Activated naive CD8-positive, alpha-beta T cell treated with anti-CD3 and anti-CD28 coated beads, Interleukin-2, amount 50 U/mL, for 16 hours (primary cell): ENCODE measurements at regions not wholly inside any gene's neighbourhood (a gene's known extent, or its start where the extent isn't known, plus 50 kb on each side); places are given as distances from the start of the nearest gene placed in this dataset.
"Not testable (repeated sequence)": the region's sequence is repeated elsewhere in the genome, so short reads cannot be mapped to it uniquely, and the experiment has no call there.

ENCODE experiments used
- DNase-seq: peaks from one replicate; pipeline ENCODE4 v3.0.0-alpha.2; 2020; ENCODE audit warnings: low read depth, low spot score

DNA sequence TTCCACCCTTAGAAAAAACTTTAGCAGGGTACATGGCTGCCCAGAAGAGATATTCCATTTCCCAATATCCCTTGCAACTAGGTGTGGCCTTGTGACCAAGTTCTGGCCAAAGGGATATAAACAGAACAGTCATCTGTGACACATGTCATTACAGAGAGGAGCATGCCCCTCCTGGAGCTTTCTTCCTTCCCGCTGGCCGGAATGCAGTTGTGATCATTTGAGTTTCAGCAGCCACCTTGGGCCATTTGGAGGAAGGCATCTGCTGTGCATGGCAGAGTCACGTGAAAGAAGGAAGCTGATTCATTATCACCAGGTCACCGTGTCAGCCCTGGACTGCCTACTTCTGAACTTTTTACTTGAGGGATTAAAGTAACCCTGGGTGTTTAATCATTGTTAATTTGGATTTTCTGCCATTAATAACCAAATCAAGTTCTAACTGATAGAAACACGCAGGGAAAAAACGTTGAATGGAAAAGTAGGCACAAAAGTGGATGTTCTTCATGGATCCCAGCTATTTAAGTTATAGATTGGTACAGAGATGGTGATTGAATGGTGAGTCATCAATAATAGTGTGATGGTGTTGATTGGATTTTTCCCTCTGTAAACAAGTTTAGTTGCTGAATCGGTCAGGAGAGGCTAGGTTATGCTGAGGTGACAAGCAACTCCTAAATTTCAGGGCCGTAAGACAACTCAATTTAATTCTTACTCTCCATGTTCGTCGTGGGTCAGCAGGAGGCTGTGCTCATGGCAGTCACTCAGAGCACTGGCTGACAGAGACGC lies 80.7 kb upstream of the CCDC167 start:
- DNase-seq: no peak

DNA sequence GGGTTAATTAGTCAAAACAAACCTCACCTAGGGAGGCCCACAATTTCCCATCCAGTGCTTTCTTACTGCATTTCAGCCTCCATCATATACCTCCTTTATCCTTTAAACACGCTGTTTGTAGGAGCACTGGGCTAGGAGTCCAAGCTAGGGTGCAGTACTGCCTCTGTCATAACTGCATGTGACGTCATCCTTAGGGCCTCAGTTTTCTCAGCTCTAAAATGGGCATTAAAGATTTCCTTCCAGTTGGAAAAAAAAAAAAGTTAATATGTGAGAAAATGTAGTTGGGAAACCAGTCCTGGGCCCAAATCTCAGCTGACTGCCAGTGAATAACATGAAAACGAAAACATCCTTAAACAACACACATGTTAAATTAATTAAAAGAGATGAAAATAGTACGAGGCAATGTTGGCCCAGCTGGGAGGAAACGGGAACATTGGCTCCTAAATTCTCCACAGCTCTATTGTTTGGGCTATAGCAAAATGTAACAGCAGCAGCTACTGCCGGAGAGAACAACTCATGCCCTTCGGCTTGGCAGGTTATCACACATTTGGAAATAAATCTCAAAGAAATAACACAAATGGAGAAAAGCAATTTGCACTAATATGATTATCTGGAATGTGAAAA lies 79.9 kb upstream of the CCDC167 start:
- DNase-seq: no peak

DNA sequence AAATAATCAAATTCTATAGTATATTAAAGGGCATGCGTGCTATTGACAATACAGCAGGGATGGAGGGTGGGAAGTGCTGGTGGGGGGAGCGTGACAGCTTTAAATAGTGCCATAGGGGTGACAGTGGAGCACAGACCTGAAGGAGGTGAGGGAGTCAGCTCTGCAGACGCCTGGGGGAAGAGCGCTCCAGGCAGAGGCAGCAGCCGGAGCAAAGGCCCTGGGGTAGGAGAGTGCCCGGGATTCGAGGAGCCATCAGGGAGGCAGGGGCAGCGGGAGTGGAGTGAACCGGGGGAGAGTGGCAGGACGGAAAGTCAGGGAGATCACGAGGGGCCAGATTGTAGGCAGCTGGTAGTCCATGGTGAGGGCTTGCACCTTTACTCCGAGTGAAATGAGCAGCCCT lies 78.4 kb upstream of the CCDC167 start:
- no peak for DNase-seq

DNA sequence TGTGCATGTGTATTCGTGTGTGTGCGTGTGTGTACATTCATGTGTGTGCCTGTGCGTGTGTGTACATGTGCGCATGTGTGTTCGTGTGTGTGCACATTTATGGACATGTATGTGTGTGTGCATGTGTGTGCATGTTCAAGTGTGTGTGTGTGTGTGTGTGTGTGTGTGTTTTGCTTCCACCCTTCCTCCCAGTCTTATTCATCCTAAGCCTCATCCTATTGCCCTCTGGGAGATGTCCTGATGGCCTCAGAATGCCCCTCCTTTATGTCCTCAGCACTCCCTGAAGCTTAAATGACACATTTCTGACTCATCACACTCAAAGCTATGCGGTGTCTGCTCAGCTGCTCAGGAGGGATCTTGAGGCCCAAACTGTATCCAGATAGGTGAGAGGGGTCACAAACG lies 76.6 kb upstream of the CCDC167 start:
- DNase-seq: no peak

DNA sequence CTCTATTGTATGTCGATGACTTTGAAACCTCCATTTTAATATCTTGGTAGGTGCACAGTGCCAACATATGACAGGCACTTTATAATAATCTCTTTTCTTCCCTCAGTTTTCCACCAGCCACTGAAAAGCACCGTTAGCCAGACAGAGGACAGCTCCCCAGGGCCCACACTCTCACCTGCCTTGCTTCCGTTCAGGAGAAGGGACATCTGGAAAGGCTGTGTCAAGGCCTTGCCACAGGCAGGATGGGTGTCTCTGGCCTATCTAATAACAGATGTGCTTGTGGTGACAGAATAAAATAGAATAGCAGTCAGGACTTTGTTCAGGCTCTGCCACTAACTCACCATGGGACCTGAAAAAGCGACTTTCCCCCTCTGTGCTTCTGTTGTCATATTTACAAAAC lies 75.5 kb upstream of the CCDC167 start:
- DNase-seq: no peak

DNA sequence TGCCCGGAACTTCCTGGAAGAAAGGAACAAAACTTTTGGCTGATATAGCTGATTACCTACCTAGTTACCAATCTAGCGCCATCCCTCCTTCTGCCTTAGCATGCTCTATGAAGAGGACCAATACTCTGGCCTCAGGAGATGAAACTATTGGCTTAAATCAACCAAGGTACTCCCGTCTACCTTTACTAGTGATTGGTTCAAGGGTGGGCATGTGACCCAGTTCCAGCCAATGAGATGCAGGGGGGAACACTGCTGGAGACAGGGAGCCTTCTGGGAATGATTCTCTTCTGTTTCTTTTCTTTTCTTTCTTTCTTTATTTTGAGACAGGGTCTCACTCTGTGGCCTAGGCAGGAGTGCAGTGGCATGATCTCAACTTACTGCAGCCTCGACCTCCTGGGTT lies 72.6 kb upstream of the CCDC167 start:
- no peak for DNase-seq

DNA sequence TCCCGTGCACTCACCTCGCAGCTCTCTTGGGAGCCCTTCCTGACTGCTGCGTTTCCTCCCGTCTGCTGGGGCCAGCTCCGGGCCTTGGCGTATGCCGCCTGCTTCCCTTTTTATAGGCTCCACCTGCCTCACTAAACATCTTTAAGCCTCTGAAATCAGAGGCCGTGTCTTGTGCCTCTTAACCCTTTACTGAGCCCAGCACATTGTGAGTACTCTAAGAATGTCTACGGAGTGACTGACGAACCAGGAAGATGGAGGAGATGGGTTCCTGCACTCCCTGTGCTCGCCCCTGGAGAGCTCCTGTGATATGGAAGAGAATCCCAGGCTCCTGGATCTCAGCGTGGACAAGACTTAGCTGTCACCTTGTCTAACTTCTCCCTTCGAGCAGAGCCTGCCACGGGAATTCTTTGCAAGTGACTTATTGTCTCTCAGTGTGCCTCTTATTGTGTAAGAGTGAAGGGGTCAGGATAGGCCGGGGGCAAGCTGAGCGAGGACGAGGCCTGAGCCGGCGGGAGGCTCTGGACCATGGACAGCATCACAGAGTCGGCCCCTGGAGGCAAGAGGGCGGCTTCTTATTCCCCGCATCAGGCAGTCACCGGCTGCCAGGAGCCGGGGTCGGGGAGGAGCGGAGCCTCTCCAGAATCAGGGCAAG lies 70.9 kb upstream of the CCDC167 start:
- DNase-seq: no peak

DNA sequence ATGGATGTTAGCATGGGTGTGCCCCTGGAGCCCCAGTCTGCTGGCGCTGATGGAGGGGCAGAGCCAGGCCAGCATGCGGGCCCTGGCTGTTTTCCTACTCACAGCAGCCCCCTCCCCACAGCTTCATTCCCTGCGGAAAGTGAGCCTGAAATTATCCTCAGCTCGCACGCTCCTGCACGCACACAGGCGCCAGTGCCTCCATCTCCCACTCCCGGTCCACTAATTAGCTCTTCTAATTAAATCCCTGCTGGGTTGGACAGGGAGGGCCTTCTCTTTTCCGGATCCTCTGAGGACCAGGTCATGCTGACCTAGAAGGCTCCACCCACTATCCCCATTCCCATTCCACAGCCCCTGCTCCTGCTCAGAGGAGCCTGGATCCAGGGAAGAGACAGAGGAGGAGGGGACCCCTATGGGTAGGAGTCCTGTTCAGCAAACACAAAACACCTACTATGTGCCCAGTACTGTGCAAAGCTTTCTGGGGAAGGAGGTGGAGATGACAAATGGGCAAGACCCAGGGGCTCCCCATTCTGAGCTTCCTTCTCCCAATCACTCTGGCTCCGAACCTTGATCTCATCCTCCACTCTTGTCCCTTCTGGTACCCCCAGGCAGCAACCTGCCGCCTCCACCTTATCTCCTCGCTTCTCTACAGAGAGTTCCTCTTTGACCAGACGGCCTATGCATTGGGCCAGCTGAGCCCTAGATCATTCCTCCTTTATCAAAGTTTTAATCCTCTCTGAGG lies 70.2 kb upstream of the CCDC167 start:
- DNase-seq: no peak

DNA sequence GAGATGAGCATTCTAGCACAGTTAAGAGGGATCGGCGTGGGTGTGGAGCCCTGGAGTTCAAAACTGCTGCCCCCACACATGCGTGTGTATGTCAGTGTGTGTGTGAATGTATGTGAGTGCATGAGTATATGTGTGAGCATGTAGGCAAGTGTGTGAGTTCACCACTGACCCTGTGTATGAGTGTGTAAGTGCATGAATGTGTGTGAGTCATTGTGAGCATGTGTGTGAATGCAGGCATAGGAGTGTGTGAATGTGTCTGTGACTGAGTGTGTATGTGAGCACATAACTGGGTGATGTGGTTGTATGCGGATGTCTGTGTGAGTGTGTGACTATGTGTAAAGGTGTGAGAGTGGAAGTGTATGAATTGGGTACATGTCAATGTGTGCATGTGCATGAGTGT lies 69.6 kb upstream of the CCDC167 start:
- no peak for DNase-seq

DNA sequence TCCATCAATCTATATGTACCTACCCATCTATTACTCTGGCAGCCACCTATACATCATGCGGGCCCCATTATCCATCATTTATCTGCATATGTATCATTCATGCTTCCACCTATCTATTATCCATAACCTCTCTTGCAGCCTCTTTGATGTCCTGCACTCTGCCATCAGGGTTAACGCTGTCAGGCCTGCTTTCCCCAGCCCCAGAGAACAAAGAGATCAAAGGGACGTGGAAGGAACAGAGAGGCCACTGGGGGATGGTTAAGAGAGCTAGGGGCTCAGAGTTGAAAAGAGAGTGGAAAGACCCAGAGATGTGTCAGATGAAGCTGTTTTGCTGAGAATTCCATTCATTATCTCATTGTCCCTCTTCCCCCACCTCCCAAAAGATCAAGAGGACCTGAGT lies 67.3 kb upstream of the CCDC167 start:
- no peak for DNase-seq

DNA sequence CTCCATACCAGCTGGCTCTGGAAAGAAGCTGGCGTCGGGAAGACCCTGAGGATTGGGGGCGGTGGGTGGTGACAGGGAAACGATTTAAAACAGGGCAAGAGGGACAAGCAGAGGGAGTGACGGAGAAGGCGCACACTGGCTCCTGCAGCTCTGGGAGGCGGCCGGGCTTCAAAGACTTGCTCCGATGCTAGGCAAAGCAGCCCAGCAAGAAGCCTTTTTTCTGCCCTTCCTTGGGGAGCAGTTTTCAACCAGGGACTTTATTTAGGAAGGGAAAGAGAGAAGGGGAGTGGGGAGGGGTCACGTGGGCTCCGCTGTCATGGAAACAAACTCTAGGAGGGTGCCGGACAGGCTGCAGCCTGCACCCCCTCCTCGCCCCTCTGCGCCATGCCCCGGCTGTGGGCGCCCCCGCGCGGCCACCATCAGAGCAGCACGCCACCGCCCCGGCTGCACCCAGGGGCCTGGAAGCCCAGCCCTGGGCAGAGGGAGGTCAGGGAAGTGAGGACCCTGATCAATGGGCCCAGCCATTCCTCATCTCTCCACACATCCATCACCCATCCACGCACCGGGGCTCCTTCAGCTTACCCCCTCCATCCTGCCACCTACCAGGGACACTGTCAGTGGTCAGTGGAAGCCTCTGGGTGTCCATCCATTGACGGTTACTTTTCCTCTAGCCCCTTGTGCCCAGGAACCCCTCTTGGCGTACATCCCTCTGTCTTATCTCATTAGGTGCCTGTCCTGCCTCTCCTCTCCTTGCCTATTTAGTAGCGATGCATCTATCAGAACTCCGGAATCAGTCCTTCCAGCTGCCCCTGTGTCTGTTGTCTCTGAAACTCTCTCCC lies 66.6 kb upstream of the CCDC167 start:
- DNase-seq: peak; percentile 35

DNA sequence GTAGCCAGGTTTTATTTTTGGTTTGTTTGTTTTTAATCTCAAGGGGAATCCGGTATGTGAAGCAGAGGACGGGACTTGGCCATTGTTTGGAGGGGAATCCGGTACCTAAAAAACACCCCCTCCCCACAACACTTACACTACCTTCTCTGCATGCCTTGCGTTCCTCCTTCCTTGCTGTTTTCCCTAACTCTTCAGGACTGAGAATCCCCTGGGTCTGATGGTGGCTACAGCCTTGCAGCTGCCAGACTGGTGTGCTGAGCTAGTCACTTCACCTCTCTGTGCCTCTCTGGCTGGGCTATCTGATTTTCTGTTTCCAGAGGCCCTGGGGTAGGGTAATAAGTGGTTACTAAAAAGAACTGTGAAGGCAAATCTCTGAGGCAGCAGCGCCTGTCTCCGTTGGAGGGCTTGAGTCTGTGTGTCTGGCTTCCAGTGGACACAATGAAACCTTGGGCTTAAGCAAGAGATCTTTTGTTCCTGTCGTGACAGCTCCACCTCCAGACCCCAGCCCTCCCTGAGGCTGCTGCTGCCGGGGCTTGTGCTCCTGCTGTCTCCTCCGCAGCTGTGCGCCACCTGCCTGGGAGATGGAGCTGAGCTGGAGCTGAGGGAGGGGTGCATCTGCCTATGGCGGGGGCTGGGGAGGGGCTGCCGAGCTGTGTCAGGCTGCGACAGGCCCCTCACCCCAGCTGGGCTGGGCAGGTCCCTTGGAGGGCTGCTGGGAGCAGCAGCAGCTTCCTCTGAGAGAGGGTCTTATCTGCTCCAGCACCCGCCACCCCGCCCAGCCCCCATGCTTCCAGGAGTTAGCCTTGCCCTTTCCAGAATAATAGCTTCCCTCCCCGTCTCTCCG lies 65.8 kb upstream of the CCDC167 start:
- DNase-seq: no peak

DNA sequence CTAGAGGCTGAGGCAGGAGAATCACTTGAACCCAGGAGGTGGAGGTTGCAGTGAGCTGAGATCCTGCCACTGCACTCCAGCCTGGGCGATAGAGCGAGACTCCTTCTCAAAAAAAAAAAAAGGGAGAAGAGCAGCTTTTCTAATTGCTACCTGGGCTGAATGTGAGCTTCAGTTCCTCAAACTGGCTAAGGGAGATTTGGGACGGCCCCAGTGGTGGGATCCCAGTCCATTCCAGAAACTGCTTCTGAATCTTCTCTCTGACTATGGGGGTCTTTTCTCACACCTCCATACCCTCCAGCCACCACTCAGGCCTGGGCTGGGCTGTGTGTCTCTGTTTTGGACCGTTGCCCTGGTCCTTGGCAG lies 63.2 kb upstream of the CCDC167 start:
- not testable (repeated sequence) for DNase-seq

DNA sequence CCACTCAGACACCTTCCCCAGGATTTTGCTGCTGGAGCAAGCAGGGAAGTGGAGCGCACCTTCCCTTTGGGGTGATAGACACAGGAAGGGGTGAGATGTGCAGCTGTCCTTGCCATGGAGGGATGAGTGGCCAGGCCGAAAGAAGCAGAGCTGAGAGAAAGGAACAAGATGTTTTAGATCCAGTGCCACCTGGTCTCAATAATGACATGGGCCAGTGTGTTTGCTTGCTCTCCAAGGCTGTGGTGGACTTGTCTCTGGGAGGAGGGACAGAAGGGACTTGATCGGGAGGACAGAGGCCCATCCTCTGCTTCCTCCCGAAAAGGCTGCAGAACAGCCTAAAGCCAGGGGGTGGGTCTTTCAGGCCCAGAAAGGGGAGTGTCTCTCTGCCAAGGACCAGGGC lies 61.7 kb upstream of the CCDC167 start:
- DNase-seq: no peak

DNA sequence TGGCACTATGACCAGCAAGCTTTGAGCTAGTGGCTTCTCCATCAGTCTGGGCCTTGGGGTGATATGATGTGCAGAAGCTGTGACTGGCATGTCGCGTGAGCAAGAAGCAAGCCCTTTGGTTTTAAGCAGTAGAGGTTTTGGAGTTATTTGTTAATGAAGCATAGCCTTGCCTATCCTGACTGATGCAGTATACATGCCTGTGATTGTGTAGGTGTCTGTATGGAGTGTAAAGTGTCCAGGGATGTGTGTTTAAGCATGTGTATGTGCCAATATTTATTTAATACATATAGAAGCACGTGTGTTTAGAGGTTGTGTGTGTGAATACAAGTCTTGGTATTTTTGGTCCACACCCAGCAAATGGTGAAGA lies 61.0 kb upstream of the CCDC167 start:
- DNase-seq: no peak

DNA sequence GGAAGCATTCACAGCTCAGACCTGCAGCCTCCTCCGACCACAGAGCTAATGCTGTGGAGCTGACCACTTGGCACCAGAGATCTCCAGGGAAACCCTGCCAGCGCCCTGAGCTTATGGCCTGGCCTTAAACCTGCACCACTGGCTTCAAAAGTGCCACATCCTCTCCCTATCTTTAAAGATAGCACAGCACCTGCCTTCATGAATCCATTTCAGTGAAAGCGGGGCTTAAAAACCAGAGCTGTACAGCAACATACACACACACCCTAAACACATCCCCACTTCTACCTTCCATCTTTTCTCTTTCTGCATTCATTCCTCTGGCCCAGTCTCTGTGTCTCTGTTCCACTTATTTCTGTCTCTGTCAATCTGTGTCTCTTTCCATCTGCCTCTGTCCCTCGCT lies 59.8 kb upstream of the CCDC167 start:
- no peak for DNase-seq

DNA sequence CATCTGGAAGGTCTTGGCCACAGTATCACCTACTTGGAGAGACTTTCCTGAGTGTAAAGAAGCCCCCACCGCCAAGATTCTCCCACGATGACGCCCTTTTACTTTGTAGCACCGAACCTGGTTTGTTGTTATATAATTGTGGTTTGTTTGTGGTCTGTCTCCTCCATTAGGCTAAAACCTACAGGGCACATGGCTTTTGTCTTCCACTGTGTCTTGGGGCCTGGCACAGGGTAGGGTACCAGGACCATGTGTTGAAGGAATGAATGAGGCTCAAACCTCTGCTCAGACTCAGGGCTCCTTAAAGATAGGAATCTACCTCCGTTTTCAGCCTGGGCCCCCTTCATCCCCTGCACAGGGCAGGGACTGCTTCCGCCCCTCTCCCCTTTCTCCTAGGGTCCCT lies 59.4 kb upstream of the CCDC167 start:
- no peak for DNase-seq

DNA sequence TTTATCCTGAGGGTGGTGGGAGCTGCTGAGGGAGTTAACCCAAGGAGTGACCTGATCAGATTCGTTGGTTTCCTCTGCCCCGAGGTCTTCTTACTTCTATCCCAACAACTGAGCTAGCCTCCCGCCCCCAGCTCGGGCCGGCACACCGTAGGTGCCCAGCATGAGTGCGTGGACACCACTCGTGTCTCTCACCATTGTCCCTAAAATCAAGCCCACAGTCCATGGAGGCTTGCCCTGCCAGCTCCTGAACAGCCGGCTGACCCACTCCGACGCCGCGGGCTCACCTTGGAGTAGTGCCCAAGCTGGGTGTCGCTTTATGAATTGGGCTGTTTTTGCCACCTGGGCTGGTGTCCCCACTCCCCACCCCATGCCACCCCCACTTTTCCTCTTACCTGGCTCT lies 59.0 kb upstream of the CCDC167 start:
- DNase-seq: no peak

DNA sequence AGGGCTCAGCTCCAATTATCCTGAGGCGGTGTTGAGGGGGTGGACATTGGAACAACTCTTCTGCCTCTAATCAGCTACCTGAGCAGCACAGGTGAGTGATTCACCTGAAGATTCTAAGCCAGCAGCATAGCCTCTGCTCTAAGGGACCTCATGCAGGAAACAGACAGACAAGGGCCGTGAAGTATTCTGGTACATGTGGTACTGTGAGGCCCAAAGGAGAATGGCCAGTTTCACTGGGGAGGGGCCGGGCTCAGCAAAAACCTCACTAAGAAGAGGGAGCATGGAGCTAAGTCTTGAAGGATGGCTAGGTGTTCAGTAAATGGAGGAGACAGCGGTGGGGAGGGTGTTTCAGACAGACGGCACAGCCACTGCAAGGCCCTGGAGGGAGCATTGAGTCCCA lies 58.5 kb upstream of the CCDC167 start:
- no peak for DNase-seq

DNA sequence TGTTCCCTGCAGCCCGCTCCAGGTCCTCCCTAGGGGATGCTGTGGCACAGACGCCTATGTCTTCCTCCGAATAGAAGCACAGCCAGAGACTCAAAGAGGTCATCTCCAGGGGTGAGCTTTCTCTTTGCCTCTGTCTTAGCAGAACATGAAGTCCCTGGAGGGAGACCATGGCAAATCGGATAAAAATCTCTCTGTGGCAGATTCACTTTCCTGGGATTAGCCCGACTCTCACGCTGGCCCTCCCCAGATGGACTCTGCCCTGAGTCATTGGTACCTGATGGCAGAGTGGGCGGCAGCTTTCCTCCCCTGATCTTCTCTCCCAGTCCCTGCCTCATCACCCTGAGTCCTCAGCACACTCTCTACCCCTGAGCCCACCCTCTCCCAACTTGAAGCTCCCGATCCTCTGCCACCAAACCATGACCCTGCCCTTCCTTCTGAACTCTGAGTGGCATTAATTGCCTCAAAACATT lies 58.0 kb upstream of the CCDC167 start:
- DNase-seq: no peak
